Islet of Langerhans (tissue), 1 donor: ENCODE measurements at regions not wholly inside any gene's neighbourhood (a gene's known extent, or its start where the extent isn't known, plus 50 kb on each side); places are given as distances from the start of the nearest gene placed in this dataset.
"Not testable (repeated sequence)": the region's sequence is repeated elsewhere in the genome, so short reads cannot be mapped to it uniquely, and the experiment has no call there.

Experiments used
- FAIRE-seq: peaks from one replicate; lab custom pipeline; 2011; peaks lifted over from hg19 to GRCh38; lab: Jason Lieb, UNC

DNA sequence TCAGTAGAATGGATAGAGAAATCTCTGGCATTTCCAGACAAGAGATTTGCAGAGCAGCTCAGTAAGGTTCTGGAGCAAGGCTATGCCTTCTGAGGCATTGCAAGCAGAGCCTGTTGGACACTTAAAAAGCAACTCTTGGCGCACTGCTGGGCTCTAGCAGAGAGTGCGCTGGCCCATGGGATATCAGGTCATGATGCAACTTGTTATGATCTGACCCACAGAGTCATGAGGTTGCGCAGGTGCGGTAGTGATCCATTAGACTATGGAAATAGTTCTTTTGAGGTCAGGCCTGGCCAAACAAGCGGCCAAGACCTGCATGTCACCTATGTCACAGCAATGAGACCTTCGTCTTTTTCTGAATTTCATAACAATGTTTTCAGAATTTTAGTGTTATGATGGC, 168.6 kb downstream of the TMTC3 start:
- no peak for FAIRE-seq

DNA sequence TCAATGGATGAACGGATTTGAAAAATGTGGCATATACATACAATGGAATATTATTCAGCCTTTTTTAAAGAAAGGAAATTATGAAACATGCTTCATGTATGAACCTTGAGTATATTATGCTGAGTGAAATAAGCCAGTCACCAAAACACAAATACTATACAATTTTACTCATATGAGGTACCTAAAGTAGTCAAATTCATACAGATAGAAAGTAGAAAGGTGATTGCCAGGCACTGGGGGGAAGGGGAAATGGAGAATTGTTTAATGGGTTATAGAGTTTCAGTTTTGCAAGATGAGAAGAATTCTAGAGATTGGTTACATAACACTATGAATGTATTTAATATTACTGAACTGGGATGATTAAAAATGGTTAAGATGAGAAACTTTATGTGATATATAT, 171.4 kb downstream of the TMTC3 start:
- no peak for FAIRE-seq

DNA sequence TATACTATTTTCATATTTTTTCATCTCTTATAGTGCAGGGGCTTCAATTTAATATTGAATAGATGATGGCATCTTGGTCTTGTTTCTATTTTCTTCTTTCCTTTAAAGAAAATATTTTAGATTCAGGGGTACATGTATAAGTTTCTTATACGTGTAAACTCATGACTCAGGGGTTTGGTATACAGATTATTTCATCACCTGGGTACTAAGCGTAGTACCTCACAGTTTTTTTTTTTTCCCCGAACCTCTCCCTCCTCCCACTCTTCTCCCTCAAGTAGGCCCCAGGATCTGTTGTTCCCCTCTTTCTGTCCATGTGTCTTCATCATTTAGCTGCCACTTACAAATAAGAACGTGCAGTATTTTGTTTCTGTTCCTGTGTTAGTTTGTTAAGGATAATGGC, 172.6 kb downstream of the TMTC3 start:
- no peak for FAIRE-seq

DNA sequence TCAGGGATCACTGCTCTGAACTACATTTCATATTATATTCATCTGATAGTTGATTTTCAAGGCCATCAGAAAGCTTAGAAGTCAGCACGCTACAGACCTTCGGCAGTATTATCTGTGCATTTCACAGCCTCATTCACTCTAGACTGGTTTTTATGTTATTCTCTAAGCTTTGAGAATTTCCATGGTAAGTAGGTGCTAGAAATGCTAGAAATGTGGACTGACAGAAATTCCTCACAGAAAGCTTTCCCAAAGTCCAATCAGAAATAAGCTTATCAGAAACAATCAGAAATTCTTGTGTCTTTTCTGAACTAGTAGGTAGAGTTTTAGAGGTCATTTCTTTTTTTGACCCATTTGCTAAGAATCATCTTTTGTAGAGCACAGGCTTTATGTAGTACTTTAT, 176.6 kb downstream of the TMTC3 start:
- no peak for FAIRE-seq

DNA sequence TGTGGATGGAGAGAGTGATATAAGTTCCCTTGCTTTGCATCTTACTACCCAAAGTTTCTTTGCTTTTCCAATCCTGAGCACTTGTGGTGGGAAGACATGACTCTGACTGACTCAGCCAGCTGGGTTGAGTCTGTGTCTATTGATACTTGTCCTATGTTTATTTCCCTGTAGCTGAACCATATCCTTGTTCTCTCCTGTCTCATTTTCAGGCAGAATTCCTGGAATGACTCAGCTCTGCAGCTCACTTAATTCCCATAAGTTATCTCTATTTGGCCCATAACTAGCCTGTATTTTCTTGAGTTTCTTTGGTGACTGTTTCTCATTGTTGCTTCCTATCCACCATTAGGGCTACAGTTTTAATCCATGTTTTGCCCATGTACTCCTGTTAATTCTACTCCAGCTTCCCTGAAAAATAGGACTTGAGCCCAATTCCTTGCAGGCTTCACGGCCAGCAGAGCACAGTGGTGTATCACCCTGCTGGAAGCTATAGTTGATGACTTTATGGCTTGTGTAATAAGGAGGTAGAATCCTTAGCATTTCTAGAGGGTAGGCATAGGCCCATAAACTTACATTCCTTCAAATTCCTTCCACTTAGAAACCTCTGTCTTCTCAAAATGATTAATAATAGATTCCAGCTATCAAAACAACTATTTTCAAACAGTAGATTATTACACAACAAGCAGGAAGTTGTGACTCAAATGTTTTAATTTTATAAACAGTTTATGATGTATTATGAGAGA, 183.1 kb downstream of the TMTC3 start:
- FAIRE-seq = no peak

DNA sequence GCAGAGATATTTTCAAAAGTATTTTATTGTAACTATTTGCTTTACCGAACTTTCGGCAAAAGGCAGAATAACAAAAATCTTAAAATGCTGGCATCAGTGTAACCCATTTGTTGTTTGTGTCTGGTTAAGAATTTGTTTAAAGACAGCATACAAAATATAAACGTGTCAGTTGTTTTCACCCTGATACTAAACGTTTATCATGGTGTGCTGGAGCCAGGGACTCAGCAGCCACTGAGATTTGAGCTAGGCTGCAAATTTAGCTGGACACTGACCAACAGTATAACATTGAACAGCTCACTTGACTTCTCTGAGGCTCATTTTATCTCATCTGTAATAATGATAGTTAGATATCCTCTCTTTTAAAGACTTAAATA, 183.7 kb downstream of the TMTC3 start:
- no peak for FAIRE-seq

DNA sequence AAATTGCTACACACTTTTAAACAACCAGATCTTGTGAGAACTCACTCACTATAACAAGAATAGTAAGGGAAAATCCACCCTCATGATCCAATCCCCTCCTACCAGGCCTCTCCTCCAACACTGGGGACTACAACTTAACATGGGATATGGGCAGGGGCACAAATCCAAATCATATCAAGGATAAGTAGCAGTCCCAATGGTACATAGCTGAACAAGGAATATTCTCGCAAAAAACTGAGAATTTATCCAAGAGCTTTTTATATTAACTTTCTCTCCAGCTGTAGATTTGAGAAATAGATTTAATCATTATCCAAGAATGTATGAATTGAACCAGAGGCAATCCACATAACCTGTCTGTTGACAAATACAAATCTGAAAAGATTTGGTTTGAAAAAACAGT, 185.2 kb downstream of the TMTC3 start:
- no peak for FAIRE-seq

DNA sequence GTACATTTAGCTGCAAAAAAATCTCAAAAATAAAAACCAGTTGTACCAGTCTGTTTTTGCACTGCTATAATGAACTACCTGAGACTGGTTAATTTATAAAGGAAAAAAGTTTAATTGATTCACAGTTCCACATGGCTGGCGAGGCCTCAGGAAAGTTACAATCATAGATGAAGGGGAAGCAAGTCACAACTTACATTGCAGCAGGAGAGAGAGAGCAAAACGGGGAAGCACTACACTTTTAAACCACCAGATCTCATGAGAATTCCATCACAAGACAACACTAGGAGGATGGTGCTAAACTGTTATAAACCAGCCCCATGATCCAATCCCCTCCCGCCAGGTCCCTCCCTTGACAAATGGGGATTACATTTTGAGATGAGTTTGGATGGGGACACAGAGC, 186.0 kb downstream of the TMTC3 start:
- no peak for FAIRE-seq

DNA sequence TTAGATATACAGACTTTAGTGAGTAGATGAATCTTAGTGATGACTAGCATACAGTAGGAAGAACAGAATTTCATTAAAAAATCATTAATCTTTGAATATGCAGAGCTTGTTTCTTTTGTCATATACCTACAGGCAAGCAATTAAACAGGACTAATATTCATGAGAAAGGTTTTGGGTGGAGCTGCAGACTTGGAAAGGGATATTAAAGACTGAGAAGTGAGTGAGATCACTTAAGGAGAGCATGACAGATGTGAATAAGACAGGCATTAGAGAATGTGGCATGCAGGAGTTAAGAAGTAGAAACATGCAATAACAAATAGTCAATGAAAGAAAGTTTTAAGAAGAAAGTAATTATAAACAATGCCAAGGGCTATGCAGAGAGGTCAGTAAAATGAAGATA, 187.7 kb downstream of the TMTC3 start:
- FAIRE-seq = no peak

DNA sequence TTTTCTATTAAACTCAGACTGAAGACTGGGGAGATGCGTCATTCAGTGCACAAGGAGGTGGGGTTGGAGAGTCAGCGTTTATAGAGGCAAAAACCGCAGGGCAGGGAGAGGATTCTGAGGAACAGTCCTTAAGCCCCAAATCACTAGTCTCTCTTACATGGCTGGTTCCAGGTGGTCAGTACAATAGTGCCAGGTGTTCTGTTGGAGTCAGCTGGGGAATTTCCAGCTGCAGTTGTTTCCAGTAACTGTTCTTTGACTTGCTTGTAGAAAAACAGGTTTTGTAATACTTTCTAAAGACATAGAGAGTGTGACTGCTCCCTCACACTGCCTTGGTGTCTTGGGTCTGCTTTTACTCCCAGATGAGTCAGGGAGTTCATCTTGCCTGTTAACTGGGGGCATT, 192.2 kb downstream of the TMTC3 start:
- no peak for FAIRE-seq

DNA sequence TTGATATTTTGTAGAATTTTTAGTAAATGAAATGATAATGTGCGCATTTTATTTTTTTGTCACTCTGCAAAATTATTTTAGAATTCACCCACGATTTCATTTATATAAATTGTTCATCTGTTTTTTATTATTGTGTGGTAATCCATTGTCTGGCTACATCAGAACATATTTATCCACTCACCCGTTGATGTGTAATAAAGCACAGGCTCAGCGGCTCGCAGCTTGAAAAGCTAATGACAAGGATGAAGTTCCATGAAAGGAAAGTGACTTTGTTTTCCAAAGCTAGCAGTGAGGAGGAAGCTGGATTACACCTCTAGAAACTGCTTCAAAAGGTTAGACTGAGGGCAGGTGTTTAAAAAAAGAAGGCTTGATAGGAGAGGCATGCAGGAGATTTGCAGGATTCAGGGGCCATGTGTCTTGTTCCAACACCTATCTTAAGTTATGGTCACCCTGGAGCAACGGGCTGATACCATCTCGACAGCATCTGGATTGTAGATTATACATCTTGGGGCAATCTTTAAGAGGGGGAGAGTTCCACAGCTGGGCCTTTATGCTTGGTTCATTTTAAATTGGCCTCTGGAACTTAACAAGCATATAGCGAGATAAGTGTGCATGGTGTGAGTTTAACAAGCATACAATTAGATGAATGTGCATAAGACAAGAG, 194.1 kb downstream of the TMTC3 start:
- FAIRE-seq = no peak

DNA sequence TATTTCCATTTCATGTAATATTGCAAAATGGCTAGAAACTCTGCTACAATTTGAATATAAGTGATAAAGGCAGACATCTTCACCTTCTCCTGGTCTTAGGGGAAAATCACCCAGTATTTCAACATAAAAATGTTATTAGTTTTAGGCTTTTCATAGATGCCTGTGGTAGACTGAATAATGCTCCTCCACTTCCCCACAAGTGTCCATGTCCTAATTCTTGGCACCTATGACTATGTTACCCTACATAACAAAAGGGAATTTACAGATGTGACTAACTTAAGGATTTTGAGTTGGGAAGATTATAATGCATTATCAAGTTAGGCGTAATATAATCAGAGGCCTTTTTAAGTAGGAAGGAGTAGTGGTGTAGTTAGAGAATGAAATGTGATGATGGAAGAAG, 196.4 kb downstream of the TMTC3 start:
- FAIRE-seq = no peak

DNA sequence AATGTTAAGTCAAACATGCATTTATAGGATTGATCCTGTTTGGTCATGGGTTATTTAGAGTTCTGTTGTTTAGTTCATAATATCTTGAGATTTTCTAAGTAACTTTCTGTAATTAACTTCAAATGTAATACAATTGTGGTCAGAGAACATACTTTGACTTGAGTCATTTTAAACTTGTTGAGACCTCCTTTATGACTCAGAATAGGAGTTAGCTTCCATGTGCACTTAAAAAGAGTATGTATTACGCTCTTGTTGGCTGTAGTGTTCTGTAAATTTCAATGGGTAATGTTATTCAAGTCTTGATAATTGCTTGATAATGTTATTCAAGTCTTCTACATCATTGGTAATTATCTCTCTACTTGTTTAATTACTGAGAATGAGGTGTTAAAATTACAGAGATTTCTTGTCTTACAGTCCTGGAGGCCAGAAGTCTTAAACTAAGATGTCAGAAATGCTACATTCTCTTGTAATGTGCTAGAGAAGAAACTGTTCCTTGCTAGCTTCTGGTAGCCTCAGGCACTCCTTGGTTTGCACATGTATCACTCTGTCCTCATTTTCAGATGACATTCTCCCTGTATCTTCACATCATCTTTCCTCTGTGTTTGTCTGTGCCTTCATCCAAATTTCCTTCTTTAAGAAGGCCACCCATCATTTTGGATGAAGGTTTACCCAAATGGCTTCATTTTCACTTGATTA, 197.3 kb downstream of the TMTC3 start:
- FAIRE-seq = no peak

DNA sequence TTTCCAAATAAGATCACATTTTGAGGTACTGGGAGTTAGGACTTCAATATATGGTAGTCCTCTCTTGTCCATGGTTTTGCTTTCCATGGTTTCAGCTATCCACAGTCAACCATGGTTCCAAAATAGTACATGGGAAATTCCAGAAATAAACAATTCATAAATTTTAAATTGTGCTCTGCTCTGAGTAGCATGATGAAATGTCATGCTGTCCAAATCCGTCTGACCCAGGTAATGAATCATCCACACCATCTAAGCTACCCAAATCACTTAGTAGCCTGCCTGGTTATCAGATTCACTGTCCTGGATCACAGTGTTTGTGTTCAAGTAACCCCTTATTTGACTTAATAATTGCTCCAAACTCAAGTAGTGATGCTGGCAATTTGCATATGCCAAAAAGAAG, 197.9 kb downstream of the TMTC3 start:
- FAIRE-seq = no peak

DNA sequence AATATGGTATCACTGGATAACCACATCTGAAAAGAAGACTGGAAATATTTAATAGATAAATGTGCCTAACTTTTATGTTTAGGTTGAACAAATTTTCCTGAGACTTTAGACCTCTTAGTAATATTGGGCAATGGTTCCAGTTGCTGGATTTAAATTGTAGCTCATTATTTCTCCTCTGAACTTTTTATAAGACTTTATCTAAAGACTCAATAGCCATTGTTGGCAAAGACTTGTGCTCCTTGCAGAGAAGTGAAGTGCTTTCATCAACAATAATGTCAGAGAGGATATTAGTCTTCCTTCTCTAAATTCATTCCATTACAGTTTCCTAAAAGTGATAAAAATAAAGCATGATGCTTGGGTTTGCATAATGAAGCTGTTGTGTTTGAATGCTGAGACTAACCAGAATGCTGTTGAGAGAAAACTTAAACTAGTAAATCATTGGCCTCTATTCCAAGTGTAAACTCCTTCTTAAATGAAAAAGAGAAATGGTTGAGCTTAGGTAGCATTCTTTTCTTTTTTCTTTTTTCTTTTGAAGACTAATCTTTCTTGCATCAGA, 200.2 kb downstream of the TMTC3 start:
- FAIRE-seq = no peak

DNA sequence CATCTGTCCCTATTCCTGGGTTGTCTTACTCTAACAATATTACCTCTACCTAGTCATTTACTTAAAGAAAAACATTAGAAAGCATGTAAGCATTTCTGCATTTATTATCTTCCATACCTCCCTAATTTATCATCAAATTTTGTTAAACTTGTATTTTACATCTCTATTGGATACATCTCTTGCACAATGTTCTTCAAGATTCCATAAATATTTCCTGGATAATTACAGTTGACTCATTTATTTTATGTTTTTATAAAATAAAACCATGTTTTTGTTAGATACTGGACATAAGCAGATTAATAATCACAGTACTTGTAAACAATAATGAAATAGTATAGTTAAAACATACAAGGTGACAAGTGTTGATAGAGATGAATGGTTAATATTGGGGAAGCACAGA, 209.0 kb downstream of the TMTC3 start:
- FAIRE-seq = no peak

DNA sequence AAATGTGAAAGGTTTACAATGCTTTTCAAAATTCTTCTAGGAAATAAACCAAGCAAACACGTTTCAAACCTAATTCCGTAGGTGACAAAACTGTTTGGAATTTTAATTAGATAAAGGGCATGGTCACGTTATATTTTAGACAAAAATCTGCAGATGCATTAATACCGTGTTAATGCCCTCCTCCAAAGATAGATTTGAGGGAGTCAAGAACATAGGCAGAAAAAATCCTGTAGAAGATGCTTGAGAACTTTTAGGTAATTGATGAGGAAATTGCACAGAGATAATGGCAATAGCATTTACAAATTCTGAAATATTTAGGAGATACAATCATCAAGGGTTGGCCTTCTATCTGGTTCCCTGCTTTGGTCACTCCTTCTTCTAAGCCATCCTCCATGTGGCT, 212.6 kb downstream of the TMTC3 start:
- no peak for FAIRE-seq

DNA sequence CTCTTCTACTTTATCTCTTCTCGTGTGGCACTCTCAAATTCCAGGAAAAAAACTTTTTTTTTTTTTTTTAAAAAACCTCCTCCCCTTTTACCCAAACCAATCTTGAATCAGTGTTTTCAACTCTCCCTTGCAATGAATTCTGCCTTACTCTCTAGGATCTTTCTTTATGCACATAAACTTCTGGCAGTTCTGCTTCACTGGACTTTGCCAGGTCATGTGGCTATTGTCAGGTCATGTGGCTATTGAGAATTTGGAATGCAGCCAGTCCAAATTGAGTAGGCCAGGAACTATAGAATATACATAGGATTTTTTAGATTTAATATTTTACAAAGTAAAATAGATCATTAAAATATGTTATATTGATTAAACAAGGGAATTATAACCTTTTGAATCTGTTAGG, 218.2 kb downstream of the TMTC3 start:
- FAIRE-seq = no peak

DNA sequence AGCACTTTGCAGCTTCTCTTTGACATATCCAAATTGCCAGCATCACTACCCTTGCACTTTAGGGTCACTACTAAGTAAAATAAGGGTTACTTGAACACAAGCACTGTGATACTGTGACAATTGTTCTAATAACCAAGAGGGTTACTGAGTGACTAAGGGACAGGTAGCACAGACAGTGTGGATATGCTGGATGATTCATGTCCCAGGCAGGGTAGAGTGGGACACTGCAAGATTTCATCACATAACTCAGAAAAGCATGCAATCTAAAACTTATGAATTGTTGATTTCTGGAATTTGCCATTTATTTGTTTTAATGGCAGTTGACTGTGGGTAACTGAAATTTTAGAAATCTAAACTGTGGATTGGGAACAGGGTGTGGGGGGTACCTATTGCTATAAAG, 218.8 kb downstream of the KITLG start:
- FAIRE-seq = no peak

DNA sequence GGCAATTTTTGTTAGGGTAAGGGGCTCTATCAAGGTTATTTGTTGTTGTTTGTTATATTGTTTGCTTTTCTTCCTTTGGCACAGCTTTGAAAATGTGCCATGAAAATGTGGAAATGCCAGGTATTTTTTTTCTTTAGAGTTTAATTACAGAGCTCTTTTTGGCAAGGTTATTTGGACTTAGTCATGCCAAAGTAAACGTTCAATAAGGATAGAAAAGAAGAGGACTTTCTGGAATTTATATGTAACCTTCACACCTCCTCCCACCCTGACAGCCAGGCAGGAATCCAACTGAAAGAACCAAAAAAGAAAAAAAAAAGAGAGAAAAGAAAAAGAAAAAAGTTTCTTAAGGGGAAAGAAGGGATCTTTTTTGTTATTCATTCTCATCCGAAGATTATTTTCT, 217.8 kb downstream of the KITLG start:
- FAIRE-seq = no peak

DNA sequence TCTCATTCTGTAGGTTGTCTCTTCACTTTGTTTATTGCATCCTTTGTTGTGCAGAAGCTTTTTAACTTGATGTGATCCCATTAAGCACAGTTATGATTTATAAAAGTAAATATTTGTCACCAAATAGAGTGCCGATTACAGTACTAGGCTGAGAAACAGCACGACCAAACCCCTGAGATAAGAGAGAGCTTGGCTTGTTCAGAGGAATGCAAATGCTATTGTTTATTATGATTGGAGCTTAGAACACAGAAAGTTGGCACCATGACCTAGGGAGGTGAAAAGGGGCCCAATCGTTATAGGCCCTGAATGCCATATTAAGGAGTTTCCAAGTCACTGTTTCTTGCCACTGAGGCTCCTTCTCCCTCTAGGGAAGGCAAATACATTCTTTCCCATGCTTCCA, 214.9 kb downstream of the KITLG start:
- no peak for FAIRE-seq

DNA sequence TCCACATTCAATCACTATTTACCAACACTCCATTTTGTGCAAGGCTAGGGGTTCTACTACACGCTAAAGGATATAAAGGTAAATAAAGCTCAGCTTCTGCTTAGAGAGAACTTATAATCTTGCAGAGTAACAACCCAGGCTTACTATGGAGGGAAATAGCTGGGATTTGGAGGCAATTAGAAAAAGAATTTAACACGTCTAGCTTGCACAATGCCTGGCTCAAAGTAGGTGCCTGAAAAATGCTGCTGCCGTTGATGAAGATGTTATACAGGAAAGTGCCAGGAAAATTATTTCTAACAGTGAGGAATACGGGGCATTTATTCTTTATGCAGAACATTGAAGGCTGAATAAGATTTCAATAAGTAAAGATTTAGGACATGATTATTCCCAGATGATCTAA, 214.2 kb downstream of the KITLG start:
- FAIRE-seq = no peak

DNA sequence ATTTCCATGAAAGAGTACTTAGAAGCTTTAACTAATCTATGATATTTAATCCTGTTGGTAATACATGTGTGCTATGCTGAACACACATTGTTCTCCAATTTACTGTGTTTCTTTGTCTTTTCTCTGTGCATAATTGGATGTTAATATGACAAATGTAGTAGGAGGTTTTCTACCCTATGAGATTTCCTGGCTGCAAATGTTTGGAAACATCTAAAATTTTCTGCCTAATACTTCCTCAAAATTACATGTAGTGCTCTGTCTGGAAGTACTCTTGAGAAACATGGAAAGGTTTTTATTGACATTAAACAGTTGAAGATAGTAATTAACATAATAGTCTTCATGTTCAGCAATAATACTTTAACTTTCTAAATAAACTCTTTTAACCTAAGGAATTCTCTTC, 213.0 kb downstream of the KITLG start:
- no peak for FAIRE-seq

DNA sequence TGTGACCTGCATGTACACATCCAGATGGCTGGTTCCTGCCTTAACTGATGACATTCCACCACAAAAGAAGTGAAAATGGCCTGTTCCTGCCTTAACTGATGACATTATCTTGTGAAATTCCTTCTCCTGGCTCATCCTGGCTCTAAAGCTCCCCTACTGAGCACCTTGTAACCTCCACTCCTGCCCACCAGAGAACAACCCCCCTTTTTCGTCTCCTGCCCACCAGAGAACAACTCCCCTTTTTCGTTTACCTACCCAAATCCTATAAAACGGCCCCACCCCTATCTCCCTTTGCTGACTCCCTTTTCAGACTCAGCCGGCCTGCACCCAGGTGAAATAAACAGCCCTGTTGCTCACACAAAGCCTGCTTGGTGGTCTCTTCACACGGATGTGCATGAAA, 212.2 kb downstream of the KITLG start:
- FAIRE-seq = not testable (repeated sequence)
